Transverse colon (tissue), 4 donors: ENCODE measurements at regions not wholly inside any gene's neighbourhood (a gene's known extent, or its start where the extent isn't known, plus 50 kb on each side); places are given as distances from the start of the nearest gene placed in this dataset.

Experiments
- DNase-seq: peaks from one replicate; pipeline ENCODE4 v3.0.0-alpha.2; 2019
- H3K27ac ChIP-seq, 4 donors: fragments of 200-600 bp; sonication (generic); 2 replicates each; pipeline ENCODE4 v1.5.1; 2016 to 2018; ENCODE audit warnings: inconsistent platforms in 4 of 4
- H3K27me3 ChIP-seq: fragments of 200-600 bp; sonication (generic); 2 replicates; pipeline ENCODE4 v1.5.1; 2017; ENCODE audit warnings: inconsistent platforms
- H3K36me3 ChIP-seq, 4 donors: fragments of 200-600 bp; sonication (generic); 2 replicates each; pipeline ENCODE4 v1.5.1; 2017 to 2019; ENCODE audit warnings: inconsistent platforms in 4 of 4
- H3K4me1 ChIP-seq, 4 donors: fragments of 200-600 bp; sonication (generic); 2 replicates each; pipeline ENCODE4 v1.5.1; 2017 to 2020; ENCODE audit warnings: inconsistent platforms in 4 of 4
- H3K4me3 ChIP-seq, 4 donors: fragments of 200-600 bp; sonication (generic); 1 replicate in 1 of 4; 2 replicates in 3 of 4; pipeline versions ENCODE4 v1.5.1 to v1.6.1; 2017 to 2019; ENCODE audit warnings: inconsistent platforms in 4 of 4
- H3K9me3 ChIP-seq, 2 donors: fragments of 200-600 bp; sonication (generic); 2 replicates each; pipeline ENCODE4 v1.5.1; 2017 to 2019; ENCODE audit warnings: inconsistent platforms in 2 of 2
- EP300 ChIP-seq: sonication (generic); formaldehyde crosslinking; IDR thresholded peaks from one replicate; pipeline ENCODE4 v1.6.1; 2017; ENCODE audit warnings: antibody characterized with exemption, low read depth
- POLR2A ChIP-seq: fragments of 450-650 bp; IDR thresholded peaks from one replicate; pipeline ENCODE4 v1.6.1; 2016; ENCODE audit warnings: antibody characterized with exemption, mild to moderate bottlenecking, moderate library complexity
- POLR2AphosphoS5 ChIP-seq, 3 donors: sonication (generic); formaldehyde crosslinking; IDR thresholded peaks; one replicate each; pipeline ENCODE4 v1.6.1; 2016; ENCODE audit warnings: antibody characterized with exemption in 3 of 3
- WGBS, 2 donors: methylation state at CpG; one replicate each; pipeline ENCODE4 v1.1.5; 2018; ENCODE audit warnings: low coverage in 1 of 2; 5-methylcytosine and 5-hydroxymethylcytosine counted together
- in situ Hi-C, 4 donors: fragments of 200-750 bp; cut with MboI; loops; one replicate each; pipeline versions ENCODE4 v1.15.0 to v1.15.1; 2017; ENCODE audit warnings: low sequenced_read_pairs in 3 of 4, low pct_ligation_motif_present in 1 of 4, low pct_unique_long_range_greater_than_20kb in 1 of 4
- intact Hi-C: fragments of 100-400 bp; cut with DNase I; formaldehyde crosslinking; loops from one replicate; pipeline ENCODE4 v1.15.1; 2023; ENCODE audit warnings: low total_unique reads
- TF ChIP-seq, protein P1 (sequence below), 5 experiments: fragments of 200-600 bp in 3 of 5; fragments of 450-650 bp in 2 of 5; sonication (generic) in 3 of 5; IDR thresholded peaks; 1 replicate in 2 of 5; 2 replicates in 3 of 5; pipeline ENCODE4 v1.5.1; 2016 to 2017; ENCODE audit warnings: antibody characterized with exemption in 5 of 5, inconsistent platforms in 3 of 5, mild to moderate bottlenecking in 2 of 5, moderate library complexity in 1 of 5

DNA sequence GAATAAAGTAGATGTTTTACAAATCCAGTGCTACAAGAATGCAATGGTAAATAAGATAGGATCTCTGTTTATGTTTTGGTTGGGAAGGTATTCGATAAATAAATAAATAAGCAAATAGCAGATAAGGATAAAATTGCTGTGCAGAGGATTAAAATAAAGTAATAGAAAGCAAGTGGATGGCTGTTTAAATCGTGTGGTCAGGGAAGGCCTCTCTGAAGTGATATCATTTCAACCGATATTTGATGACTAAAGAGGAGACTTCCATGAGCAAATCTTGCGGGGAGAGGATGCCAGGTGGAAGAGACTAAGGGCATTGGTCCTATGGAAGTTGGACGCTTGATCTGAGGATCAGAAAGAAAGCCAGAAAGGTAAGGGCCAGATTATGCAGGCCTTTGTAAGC, 92.0 kb upstream of the CCN2 start:
- 71 to 86% methylated on average over 5 of the region's 5 CpGs for WGBS, 2 donors
- no peak overlapping the region for H3K4me3 ChIP-seq

DNA sequence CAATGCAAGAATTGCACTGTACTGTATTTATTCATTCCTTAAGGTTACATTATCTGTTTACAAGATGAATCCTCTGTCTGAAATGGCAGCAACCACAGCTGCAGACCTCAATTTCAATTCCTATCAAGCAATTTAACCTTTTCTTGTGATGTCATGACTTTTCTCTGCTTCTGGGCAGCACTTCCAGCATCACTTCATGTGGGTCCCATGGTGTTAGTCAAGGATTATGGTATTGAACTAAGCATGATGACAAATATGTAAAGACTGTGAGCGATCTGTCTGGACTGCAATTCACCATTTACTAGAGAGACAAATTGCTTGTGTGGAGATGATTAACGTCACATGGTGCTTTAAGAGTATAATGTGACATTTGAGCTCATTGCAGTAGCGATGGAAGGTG, 90.5 kb upstream of the CCN2 start:
- no peak overlapping the region for H3K27ac ChIP-seq
- in situ Hi-C loops (no loop called here), intact Hi-C loops (no loop called here)
- no peaks in the 10 kb centered on the region for H3K4me1 ChIP-seq
- H3K9me3 ChIP-seq: no peaks in the 10 kb centered on the region
- no peak overlapping the region for H3K4me3 ChIP-seq
- no peaks in the 10 kb centered on the region for H3K36me3 ChIP-seq
- no peak for TF ChIP-seq POLR2AphosphoS5 (IDR thresholded peaks at IDR 0.05)
- TF ChIP-seq, protein P1, sequence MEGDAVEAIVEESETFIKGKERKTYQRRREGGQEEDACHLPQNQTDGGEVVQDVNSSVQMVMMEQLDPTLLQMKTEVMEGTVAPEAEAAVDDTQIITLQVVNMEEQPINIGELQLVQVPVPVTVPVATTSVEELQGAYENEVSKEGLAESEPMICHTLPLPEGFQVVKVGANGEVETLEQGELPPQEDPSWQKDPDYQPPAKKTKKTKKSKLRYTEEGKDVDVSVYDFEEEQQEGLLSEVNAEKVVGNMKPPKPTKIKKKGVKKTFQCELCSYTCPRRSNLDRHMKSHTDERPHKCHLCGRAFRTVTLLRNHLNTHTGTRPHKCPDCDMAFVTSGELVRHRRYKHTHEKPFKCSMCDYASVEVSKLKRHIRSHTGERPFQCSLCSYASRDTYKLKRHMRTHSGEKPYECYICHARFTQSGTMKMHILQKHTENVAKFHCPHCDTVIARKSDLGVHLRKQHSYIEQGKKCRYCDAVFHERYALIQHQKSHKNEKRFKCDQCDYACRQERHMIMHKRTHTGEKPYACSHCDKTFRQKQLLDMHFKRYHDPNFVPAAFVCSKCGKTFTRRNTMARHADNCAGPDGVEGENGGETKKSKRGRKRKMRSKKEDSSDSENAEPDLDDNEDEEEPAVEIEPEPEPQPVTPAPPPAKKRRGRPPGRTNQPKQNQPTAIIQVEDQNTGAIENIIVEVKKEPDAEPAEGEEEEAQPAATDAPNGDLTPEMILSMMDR (IDR thresholded peaks at IDR 0.05): no peak
- DNase-seq: no peak
- WGBS, 2 donors: 93 to 97% methylated on average over 3 of the region's 3 CpGs
- H3K27me3 ChIP-seq: no peaks in the 10 kb centered on the region

More for the DNA sequence above, 92.0 kb upstream of the CCN2 start:
- DNase-seq: no peak
- Histone ChIP-seq H3K4me1 (no peaks in the 10 kb centered on the region), H3K27ac (no peak overlapping the region), H3K9me3 (no peaks in the 10 kb centered on the region), H3K27me3 (no peaks in the 10 kb centered on the region), H3K36me3 (no peaks in the 10 kb centered on the region)
- in situ Hi-C loops: no loop called here
- TF ChIP-seq POLR2A: no peak
- TF ChIP-seq, protein P1 (IDR thresholded peaks at IDR 0.05): no peak
- TF ChIP-seq POLR2AphosphoS5 (IDR thresholded peaks at IDR 0.05): no peak
- intact Hi-C loops: no loop called here

DNA sequence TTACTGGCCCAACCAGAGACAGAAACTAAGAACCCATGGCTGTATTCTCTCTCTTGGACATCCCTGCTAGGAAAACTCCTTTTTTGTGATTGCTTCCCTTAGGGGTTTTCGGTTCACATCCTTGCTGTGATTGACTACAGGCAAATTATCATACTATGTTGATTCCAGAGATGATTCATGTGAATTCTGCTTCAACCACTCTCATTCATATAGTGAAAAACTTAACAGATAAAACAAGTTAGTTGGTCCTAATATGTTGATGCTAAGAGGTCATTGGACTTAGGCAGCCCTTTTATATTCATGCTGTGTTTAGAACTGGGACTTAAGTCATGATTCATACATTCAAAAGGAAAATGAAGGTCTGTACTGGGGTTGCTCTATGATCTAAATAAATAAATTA, 76.9 kb upstream of the CCN2 start:
- H3K27ac ChIP-seq: no peak overlapping the region
- no peaks in the 10 kb centered on the region for H3K27me3 ChIP-seq
- no peaks in the 10 kb centered on the region for H3K36me3 ChIP-seq
- H3K9me3 ChIP-seq: no peaks in the 10 kb centered on the region
- TF ChIP-seq EP300 (no peak), POLR2AphosphoS5 (IDR thresholded peaks at IDR 0.05) (no peak), POLR2A (no peak)
- TF ChIP-seq, protein P1 (IDR thresholded peaks at IDR 0.05): no peak
- H3K4me1 ChIP-seq: no peaks in the 10 kb centered on the region
- in situ Hi-C loops (no loop called here), intact Hi-C loops (no loop called here)
- no peak overlapping the region for H3K4me3 ChIP-seq
- no peak for DNase-seq
- 82% methylated on average over 1 of the region's 1 CpG; no CpG with 5 or more reads in 1 of the 2 donors for WGBS, 2 donors

DNA sequence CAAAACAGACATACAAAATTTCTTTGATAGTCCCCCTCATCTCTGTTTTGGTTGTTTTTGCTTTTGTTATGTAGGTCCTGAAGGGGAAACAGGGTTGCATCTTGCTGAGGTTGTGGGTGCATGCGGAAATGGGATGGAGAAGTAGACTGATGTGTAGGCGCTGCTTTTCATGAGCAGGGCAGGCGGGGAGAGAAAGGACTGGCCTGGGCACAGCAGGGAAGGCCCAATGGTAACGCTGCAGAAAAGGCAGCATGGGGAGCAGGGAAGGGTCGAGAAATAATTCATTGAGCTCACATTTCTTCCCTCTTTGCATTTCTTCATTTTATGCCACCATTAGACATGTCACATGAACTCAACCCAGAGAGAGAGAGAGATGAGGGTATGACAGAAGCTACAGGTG, 74.3 kb upstream of the CCN2 start:
- 85 to 92% methylated on average over 3 to 5 of the region's 5 CpGs for WGBS, 2 donors
- H3K27ac ChIP-seq: no peak overlapping the region
- TF ChIP-seq POLR2A (no peak), POLR2AphosphoS5 (IDR thresholded peaks at IDR 0.05) (no peak), EP300 (no peak)
- TF ChIP-seq, protein P1 (IDR thresholded peaks at IDR 0.05): no peak
- H3K4me3 ChIP-seq: no peak overlapping the region
- intact Hi-C loops: no loop called here
- DNase-seq: no peak
- H3K36me3 ChIP-seq: no peaks in the 10 kb centered on the region
- peaks cover 0 to 13% (median 3%) of the 10 kb centered on the region in 4 donors for H3K4me1 ChIP-seq
- no peaks in the 10 kb centered on the region for H3K9me3 ChIP-seq
- no peaks in the 10 kb centered on the region for H3K27me3 ChIP-seq
- in situ Hi-C loops: no loop called here
